OCI-LY1 (cell line): ENCODE measurements at regions not wholly inside any gene's neighbourhood (a gene's known extent, or its start where the extent isn't known, plus 50 kb on each side); places are given as distances from the start of the nearest gene placed in this dataset.
"Not testable (repeated sequence)": the region's sequence is repeated elsewhere in the genome, so short reads cannot be mapped to it uniquely, and the experiment has no call there.

Source experiments
- EZH2 ChIP-seq: fragments of 200-600 bp; sonication (generic), shearing (Covaris generic); IDR thresholded peaks from 2 replicates; pipeline ENCODE4 v1.8.0; 2017; ENCODE audit warnings: borderline replicate concordance, mixed run types, mild to moderate bottlenecking, antibody characterized with exemption, low read length, moderate library complexity, mixed read lengths
- TF ChIP-seq, protein P1 (sequence below): fragments of 200-600 bp; sonication (generic), shearing (Covaris generic); IDR thresholded peaks from 2 replicates; pipeline ENCODE4 v1.5.1; 2017; ENCODE audit warnings: mild to moderate bottlenecking, antibody characterized with exemption, low read length, moderate library complexity, mixed read lengths

DNA sequence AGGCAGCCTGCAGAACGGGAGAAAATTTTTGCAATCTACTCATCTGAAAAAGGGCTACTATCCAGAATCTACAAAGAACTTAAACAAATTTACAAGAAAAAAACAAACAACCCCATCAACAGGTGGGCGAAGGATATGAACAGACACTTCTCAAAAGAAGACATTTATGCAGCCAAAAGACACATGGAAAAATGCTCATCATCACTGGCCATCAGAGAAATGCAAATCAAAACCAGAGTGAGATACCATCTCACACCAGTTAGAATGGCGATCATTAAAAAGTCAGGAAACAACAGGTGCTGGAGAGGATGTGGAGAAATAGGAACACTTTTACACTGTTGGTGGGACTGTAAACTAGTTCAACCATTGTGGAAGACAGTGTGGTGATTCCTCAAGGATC lies 113.7 kb upstream of the FBXL17 start:
- TF ChIP-seq, protein P1, sequence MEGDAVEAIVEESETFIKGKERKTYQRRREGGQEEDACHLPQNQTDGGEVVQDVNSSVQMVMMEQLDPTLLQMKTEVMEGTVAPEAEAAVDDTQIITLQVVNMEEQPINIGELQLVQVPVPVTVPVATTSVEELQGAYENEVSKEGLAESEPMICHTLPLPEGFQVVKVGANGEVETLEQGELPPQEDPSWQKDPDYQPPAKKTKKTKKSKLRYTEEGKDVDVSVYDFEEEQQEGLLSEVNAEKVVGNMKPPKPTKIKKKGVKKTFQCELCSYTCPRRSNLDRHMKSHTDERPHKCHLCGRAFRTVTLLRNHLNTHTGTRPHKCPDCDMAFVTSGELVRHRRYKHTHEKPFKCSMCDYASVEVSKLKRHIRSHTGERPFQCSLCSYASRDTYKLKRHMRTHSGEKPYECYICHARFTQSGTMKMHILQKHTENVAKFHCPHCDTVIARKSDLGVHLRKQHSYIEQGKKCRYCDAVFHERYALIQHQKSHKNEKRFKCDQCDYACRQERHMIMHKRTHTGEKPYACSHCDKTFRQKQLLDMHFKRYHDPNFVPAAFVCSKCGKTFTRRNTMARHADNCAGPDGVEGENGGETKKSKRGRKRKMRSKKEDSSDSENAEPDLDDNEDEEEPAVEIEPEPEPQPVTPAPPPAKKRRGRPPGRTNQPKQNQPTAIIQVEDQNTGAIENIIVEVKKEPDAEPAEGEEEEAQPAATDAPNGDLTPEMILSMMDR: not testable (repeated sequence)
- TF ChIP-seq EZH2: not testable (repeated sequence)
